K562 (cell line): ENCODE measurements at regions not wholly inside any gene's neighbourhood (a gene's known extent, or its start where the extent isn't known, plus 50 kb on each side); places are given as distances from the start of the nearest gene placed in this dataset.
A peak's percentile ranks its signal among the peaks of the same experiment; 100 is the strongest.

Experiments
- JUNB ChIP-seq: fragments of 450-650 bp; formaldehyde crosslinking; conservative IDR thresholded peaks from 2 replicates; pipeline ENCODE4 v1.4.0; 2020; ENCODE audit warnings: mild to moderate bottlenecking
- TF ChIP-seq, protein P1 (sequence below): fragments of 250-450 bp; sonication (Bioruptor Pico); IDR thresholded peaks from 2 replicates; pipeline ENCODE4 v1.5.0; 2020; ENCODE audit warnings: mild to moderate bottlenecking
- TF ChIP-seq, protein P2 (sequence below): fragments of 450-650 bp; formaldehyde crosslinking; IDR thresholded peaks from 2 replicates; pipeline ENCODE4 v1.4.0; 2022; ENCODE audit warnings: missing genetic modification characterization
- TF ChIP-seq, protein P3 (sequence below), 3 experiments: IDR thresholded peaks in 2 of 3; conservative IDR thresholded peaks in 1 of 3; 2 replicates each; pipeline ENCODE4 v1.5.1; 2011 to 2012; ENCODE audit warnings: low read length in 3 of 3, mild to moderate bottlenecking in 3 of 3, control low read depth in 2 of 3, improper control_type of control experiment in 1 of 3, inconsistent platforms in 1 of 3, low read depth in 1 of 3, mixed read lengths in 1 of 3, moderate library complexity in 1 of 3; ENCODE audit not compliant: insufficient read depth in 2 of 3

GRCh38 chr1:37085393-37085792, 51.1 kb upstream of the GRIK3 start:
- TF ChIP-seq, protein P1, sequence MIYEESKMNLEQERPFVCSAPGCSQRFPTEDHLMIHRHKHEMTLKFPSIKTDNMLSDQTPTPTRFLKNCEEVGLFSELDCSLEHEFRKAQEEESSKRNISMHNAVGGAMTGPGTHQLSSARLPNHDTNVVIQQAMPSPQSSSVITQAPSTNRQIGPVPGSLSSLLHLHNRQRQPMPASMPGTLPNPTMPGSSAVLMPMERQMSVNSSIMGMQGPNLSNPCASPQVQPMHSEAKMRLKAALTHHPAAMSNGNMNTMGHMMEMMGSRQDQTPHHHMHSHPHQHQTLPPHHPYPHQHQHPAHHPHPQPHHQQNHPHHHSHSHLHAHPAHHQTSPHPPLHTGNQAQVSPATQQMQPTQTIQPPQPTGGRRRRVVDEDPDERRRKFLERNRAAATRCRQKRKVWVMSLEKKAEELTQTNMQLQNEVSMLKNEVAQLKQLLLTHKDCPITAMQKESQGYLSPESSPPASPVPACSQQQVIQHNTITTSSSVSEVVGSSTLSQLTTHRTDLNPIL (CRISPR knock-in tag): no peak
- TF ChIP-seq, protein P2, sequence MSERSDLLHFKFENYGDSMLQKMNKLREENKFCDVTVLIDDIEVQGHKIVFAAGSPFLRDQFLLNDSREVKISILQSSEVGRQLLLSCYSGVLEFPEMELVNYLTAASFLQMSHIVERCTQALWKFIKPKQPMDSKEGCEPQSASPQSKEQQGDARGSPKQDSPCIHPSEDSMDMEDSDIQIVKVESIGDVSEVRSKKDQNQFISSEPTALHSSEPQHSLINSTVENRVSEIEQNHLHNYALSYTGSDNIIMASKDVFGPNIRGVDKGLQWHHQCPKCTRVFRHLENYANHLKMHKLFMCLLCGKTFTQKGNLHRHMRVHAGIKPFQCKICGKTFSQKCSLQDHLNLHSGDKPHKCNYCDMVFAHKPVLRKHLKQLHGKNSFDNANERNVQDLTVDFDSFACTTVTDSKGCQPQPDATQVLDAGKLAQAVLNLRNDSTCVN (CRISPR knock-in tag): no peak
- TF ChIP-seq, protein P3, sequence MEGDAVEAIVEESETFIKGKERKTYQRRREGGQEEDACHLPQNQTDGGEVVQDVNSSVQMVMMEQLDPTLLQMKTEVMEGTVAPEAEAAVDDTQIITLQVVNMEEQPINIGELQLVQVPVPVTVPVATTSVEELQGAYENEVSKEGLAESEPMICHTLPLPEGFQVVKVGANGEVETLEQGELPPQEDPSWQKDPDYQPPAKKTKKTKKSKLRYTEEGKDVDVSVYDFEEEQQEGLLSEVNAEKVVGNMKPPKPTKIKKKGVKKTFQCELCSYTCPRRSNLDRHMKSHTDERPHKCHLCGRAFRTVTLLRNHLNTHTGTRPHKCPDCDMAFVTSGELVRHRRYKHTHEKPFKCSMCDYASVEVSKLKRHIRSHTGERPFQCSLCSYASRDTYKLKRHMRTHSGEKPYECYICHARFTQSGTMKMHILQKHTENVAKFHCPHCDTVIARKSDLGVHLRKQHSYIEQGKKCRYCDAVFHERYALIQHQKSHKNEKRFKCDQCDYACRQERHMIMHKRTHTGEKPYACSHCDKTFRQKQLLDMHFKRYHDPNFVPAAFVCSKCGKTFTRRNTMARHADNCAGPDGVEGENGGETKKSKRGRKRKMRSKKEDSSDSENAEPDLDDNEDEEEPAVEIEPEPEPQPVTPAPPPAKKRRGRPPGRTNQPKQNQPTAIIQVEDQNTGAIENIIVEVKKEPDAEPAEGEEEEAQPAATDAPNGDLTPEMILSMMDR (IDR thresholded peaks at IDR 0.05 in 2 of 3, conservative IDR thresholded peaks at IDR 0.05 in 1 of 3; ENCODE audit: insufficient read depth in 2 of 3, low read depth in 1 of 3, low read length in 3 of 3): peak; percentile 46 to 56 (median 48)
- no peak for TF ChIP-seq JUNB
